PFSK-1 (cell line): ENCODE measurements at regions not wholly inside any gene's neighbourhood (a gene's known extent, or its start where the extent isn't known, plus 50 kb on each side); places are given as distances from the start of the nearest gene placed in this dataset.

Experiments
- FOXP2 ChIP-seq: optimal IDR thresholded peaks from 2 replicates; pipeline ENCODE3; 2011; ENCODE audit warnings: borderline replicate concordance, control low read depth, inconsistent platforms; ENCODE audit not compliant: insufficient read depth; ENCODE audit errors: extremely low read length, extremely low read depth
- REST ChIP-seq, 2 experiments: IDR thresholded peaks; 2 replicates each; pipeline versions ENCODE4 v1.6.1 to v1.8.0; 2011 to 2012; ENCODE audit warnings: low read depth in 2 of 2, low read length in 2 of 2, control low read depth in 1 of 2, inconsistent platforms in 1 of 2, mild to moderate bottlenecking in 1 of 2, moderate library complexity in 1 of 2; ENCODE audit not compliant: insufficient read depth in 1 of 2
- SIN3A ChIP-seq: IDR thresholded peaks from 2 replicates; pipeline ENCODE4 v1.6.1; 2012; ENCODE audit warnings: mild to moderate bottlenecking, low read length, moderate library complexity, borderline replicate concordance; ENCODE audit not compliant: insufficient read depth
- TAF1 ChIP-seq: IDR thresholded peaks from 2 replicates; pipeline ENCODE4 v1.6.1; 2012; ENCODE audit warnings: low read length, control low read depth, borderline replicate concordance; ENCODE audit not compliant: insufficient read depth

GRCh38 chr14:55816225-55816624, 236.2 kb downstream of the KTN1 start:
- TF ChIP-seq REST (IDR thresholded peaks at IDR 0.05; ENCODE audit: insufficient read depth in 1 of 2, low read depth in 2 of 2, low read length in 2 of 2) (no peak), TAF1 (no peak), FOXP2 (no peak), SIN3A (no peak)
